DND-41 (cell line): ENCODE measurements at regions not wholly inside any gene's neighbourhood (a gene's known extent, or its start where the extent isn't known, plus 50 kb on each side); places are given as distances from the start of the nearest gene placed in this dataset.

ENCODE experiments used
- ATAC-seq: fragments of 200-7000 bp; cut with Tn5 transposase; 3 replicates; pipeline ENCODE4 v1.9.1; 2021; ENCODE audit warnings: low read depth; ENCODE audit not compliant: insufficient read depth
- DNase-seq: peaks from one replicate; pipeline ENCODE4 v3.0.0-alpha.2; 2020
- H2AFZ ChIP-seq: 2 replicates; pipeline ENCODE4 v1.6.0; 2012; ENCODE audit warnings: low read depth, low read length
- H3K27ac ChIP-seq: 2 replicates; pipeline ENCODE4 v1.5.1; 2012; ENCODE audit warnings: low read length, inconsistent platforms
- H3K27me3 ChIP-seq: fragments of 200-600 bp; sonication (generic); 2 replicates; pipeline ENCODE4 v1.6.0; 2012; ENCODE audit warnings: low read length, mild to moderate bottlenecking, inconsistent platforms; ENCODE audit not compliant: insufficient read depth, poor library complexity
- H3K36me3 ChIP-seq: 2 replicates; pipeline ENCODE4 v1.5.1; 2012; ENCODE audit warnings: low read length, inconsistent platforms; ENCODE audit not compliant: insufficient read depth
- H3K4me1 ChIP-seq: 2 replicates; pipeline ENCODE4 v1.5.1; 2012; ENCODE audit warnings: mild to moderate bottlenecking, low read length; ENCODE audit not compliant: insufficient read depth
- H3K4me2 ChIP-seq: 2 replicates; pipeline ENCODE4 v1.6.0; 2012; ENCODE audit warnings: mild to moderate bottlenecking, moderate library complexity, low read length, inconsistent platforms; ENCODE audit not compliant: insufficient read depth
- H3K4me3 ChIP-seq, 2 experiments: fragments of 200-600 bp in 1 of 2; shearing (Covaris generic) in 1 of 2; 2 replicates each; pipeline ENCODE4 v1.5.1; 2012 to 2016; ENCODE audit warnings: inconsistent platforms in 2 of 2, low read length in 2 of 2, mild to moderate bottlenecking in 2 of 2, low read depth in 1 of 2, moderate library complexity in 1 of 2
- H3K79me2 ChIP-seq: 2 replicates; pipeline ENCODE4 v1.6.0; 2012; ENCODE audit warnings: low read length, inconsistent platforms; ENCODE audit not compliant: insufficient read depth
- H3K9ac ChIP-seq: 2 replicates; pipeline ENCODE4 v1.6.0; 2012; ENCODE audit warnings: low read depth, mild to moderate bottlenecking, inconsistent platforms, low read length, moderate library complexity
- H3K9me3 ChIP-seq: 2 replicates; pipeline ENCODE4 v1.5.1; 2012; ENCODE audit warnings: low read length, moderate library complexity, mild to moderate bottlenecking, inconsistent platforms; ENCODE audit not compliant: insufficient read depth, severe bottlenecking
- H4K20me1 ChIP-seq: 2 replicates; pipeline ENCODE4 v1.6.0; 2012; ENCODE audit warnings: low read length; ENCODE audit not compliant: insufficient read depth
- EZH2 ChIP-seq: IDR thresholded peaks from 3 replicates; pipeline ENCODE4 v1.6.1; 2012; ENCODE audit warnings: borderline replicate concordance, low read depth, mild to moderate bottlenecking, moderate library complexity, low read length, inconsistent platforms; ENCODE audit not compliant: severe bottlenecking
- TF ChIP-seq, protein P1 (sequence below): IDR thresholded peaks from 2 replicates; pipeline ENCODE4 v1.5.1; 2012; ENCODE audit warnings: borderline replicate concordance, low read length, moderate library complexity, mild to moderate bottlenecking; ENCODE audit not compliant: poor library complexity, severe bottlenecking; ENCODE audit errors: extremely low read depth

DNA sequence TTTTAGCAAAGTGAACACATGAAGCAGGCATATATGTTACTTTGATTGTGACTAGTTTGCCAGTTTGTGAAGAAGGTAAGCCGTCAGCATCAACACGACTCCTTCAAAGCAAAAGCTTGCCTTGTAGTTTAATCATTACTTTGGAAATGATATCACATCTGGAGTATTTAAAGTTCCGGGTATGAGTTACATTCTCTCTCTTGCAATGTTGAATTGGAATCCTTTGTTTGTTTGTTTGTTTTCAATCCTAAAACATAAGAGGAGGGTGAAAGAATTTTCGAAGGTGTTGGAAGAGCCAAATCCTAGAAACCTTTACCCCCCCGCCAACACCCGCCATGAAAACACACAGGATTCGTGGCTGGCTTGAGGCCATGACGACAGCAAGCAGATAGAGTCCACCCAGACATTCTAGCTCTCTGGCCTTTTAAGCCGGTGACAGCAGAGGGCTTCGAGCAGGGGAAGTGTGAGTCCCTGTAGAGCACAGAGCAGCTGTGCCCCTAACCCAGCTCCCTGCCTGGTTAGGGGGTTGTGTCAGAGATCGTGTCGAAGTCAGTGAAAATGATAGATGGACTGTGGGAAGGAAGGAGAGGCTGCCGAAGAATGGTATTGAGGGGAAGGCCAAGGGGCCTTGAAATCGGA is 103.8 kb upstream of the SMIM21 start:
- DNase-seq (no peak), ATAC-seq (no peak)
- no peak overlapping the region for H3K4me3 ChIP-seq
- H3K27me3 ChIP-seq = no peaks in the 10 kb centered on the region
- H3K4me1 ChIP-seq = no peaks in the 10 kb centered on the region
- no peak overlapping the region for H2AFZ ChIP-seq
- H3K27ac ChIP-seq = no peak overlapping the region
- no peak overlapping the region for H3K4me2 ChIP-seq
- TF ChIP-seq, protein P1, sequence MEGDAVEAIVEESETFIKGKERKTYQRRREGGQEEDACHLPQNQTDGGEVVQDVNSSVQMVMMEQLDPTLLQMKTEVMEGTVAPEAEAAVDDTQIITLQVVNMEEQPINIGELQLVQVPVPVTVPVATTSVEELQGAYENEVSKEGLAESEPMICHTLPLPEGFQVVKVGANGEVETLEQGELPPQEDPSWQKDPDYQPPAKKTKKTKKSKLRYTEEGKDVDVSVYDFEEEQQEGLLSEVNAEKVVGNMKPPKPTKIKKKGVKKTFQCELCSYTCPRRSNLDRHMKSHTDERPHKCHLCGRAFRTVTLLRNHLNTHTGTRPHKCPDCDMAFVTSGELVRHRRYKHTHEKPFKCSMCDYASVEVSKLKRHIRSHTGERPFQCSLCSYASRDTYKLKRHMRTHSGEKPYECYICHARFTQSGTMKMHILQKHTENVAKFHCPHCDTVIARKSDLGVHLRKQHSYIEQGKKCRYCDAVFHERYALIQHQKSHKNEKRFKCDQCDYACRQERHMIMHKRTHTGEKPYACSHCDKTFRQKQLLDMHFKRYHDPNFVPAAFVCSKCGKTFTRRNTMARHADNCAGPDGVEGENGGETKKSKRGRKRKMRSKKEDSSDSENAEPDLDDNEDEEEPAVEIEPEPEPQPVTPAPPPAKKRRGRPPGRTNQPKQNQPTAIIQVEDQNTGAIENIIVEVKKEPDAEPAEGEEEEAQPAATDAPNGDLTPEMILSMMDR = no peak
- no peak for TF ChIP-seq EZH2
- H3K36me3 ChIP-seq = no peaks in the 10 kb centered on the region
- H4K20me1 ChIP-seq = no peaks in the 10 kb centered on the region
- no peaks in the 10 kb centered on the region for H3K9me3 ChIP-seq
- no peaks in the 10 kb centered on the region for H3K79me2 ChIP-seq
- H3K9ac ChIP-seq = no peak overlapping the region

DNA sequence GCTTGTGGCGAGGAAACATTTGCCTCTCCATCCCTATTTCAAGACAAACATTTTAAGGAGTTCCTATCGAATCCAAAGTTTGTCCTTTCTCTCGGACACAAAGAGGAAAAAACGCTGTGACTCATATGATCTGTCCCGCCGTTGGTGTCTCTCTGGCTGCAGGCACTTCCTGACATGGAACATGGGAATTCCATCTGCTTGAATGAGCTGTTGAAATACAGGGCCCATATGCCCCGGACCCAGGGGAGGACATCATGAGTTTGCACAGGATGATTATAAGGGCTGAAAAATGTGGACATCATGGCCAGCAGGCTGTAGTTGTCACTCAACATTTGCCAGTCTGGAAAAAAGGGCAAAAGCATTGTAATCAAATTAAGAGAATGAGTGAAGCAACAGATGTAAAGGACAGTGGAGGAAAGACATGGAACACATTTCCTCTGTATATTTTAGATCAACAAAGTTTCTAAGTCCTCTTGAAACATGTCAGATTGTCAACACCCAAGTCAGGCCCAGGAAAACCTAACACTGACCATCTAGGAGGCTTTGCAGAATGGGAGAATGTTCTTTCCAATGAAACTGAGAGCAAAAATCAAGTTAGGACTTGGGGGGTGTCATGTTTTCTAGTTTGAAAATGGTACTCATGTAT is 103.2 kb upstream of the SMIM21 start:
- no peak overlapping the region for H3K27ac ChIP-seq
- H3K4me2 ChIP-seq = no peak overlapping the region
- no peak overlapping the region for H2AFZ ChIP-seq
- H3K79me2 ChIP-seq = no peaks in the 10 kb centered on the region
- TF ChIP-seq EZH2 = no peak
- TF ChIP-seq, protein P1 = no peak
- H4K20me1 ChIP-seq = no peaks in the 10 kb centered on the region
- DNase-seq (no peak), ATAC-seq (no peak)
- no peak overlapping the region for H3K9ac ChIP-seq
- H3K27me3 ChIP-seq = no peaks in the 10 kb centered on the region
- H3K4me1 ChIP-seq = no peaks in the 10 kb centered on the region
- H3K36me3 ChIP-seq = no peaks in the 10 kb centered on the region
- no peaks in the 10 kb centered on the region for H3K9me3 ChIP-seq
- no peak overlapping the region for H3K4me3 ChIP-seq

DNA sequence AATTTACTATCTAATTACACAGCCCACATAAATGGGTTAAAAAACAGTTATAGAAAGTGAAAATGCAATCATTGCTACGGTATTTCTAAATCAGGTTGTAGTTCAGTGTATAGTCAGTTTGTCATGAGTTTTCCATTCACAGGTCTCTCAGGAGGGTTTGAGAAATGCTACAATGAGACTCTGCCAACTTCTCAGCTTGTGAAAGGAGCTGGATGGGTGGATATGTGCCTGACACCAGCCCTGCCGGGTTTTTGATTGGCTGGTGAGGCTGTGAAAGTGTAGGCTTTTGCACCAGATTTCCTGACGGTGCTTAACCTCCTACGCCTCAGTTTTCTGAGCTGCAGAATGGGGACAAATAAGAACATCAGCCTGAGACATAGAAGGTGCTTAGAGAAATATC is 102.6 kb upstream of the SMIM21 start:
- H3K9me3 ChIP-seq = no peaks in the 10 kb centered on the region
- H3K4me3 ChIP-seq = no peak overlapping the region
- no peaks in the 10 kb centered on the region for H3K36me3 ChIP-seq
- no peak overlapping the region for H3K27ac ChIP-seq
- no peaks in the 10 kb centered on the region for H4K20me1 ChIP-seq
- no peak overlapping the region for H3K9ac ChIP-seq
- H3K4me1 ChIP-seq = no peaks in the 10 kb centered on the region
- no peaks in the 10 kb centered on the region for H3K79me2 ChIP-seq
- no peak overlapping the region for H2AFZ ChIP-seq
- H3K4me2 ChIP-seq = no peak overlapping the region
- no peaks in the 10 kb centered on the region for H3K27me3 ChIP-seq
- TF ChIP-seq EZH2 = no peak
- TF ChIP-seq, protein P1 = no peak
- DNase-seq = no peak
- ATAC-seq = no peak
